HL-60 (cell line): ENCODE measurements at regions not wholly inside any gene's neighbourhood (a gene's known extent, or its start where the extent isn't known, plus 50 kb on each side); places are given as distances from the start of the nearest gene placed in this dataset.

ENCODE experiments used
- DNase-seq, 2 experiments: peaks; one replicate each; pipeline ENCODE4 v3.0.0-alpha.2; 2010 to 2020; ENCODE audit warnings: low read depth in 1 of 2, low spot score in 1 of 2
- H3K27ac ChIP-seq: fragments of 250-450 bp; sonication (Bioruptor Pico); replicated peaks from 2 replicates; pipeline ENCODE4 v1.5.1; 2020; ENCODE audit warnings: mild to moderate bottlenecking, moderate library complexity
- H3K27me3 ChIP-seq: fragments of 250-450 bp; sonication (Bioruptor Pico); 2 replicates; pipeline ENCODE4 v1.5.1; 2021; ENCODE audit warnings: mild to moderate bottlenecking, moderate library complexity; ENCODE audit not compliant: insufficient read depth, poor library complexity, severe bottlenecking
- H3K4me3 ChIP-seq: replicated peaks from 2 replicates; pipeline ENCODE4 v1.5.1; 2011; ENCODE audit warnings: mild to moderate bottlenecking, control low read depth, low read length; ENCODE audit not compliant: insufficient read depth
- CTCF ChIP-seq: IDR thresholded peaks from one replicate; pipeline ENCODE4 v1.5.1; 2011; ENCODE audit warnings: low read length, control low read depth, inconsistent platforms; ENCODE audit not compliant: insufficient read depth
- GABPA ChIP-seq: IDR thresholded peaks from 2 replicates; pipeline ENCODE4 v1.6.1; 2012; ENCODE audit warnings: low read depth
- POLR2AphosphoS5 ChIP-seq: IDR thresholded peaks from 2 replicates; pipeline ENCODE4 v1.6.1; 2012; ENCODE audit warnings: low read depth
- REST ChIP-seq: IDR thresholded peaks from 2 replicates; pipeline ENCODE4 v1.6.1; 2012; ENCODE audit warnings: low read depth; ENCODE audit not compliant: insufficient replicate concordance
- SPI1 ChIP-seq: IDR thresholded peaks from 2 replicates; pipeline ENCODE4 v1.6.1; 2012; ENCODE audit warnings: low read depth, mild to moderate bottlenecking, borderline replicate concordance

- TF ChIP-seq SPI1: no peak
- TF ChIP-seq CTCF: peak; percentile 73
- no peak overlapping the region for H3K4me3 ChIP-seq
- peaks cover 8% of the 10 kb centered on the region for H3K27me3 ChIP-seq
- peak in 1 of 2 experiments; percentile 61 for DNase-seq
- no peak overlapping the region for H3K27ac ChIP-seq
Measured at GRCh38 chr2:9139491-9140443, 66.8 kb upstream of the ASAP2 start.

- no peaks in the 10 kb centered on the region for H3K27me3 ChIP-seq
- no peak overlapping the region for H3K4me3 ChIP-seq
- no peak for DNase-seq
- TF ChIP-seq POLR2AphosphoS5 (no peak), REST (no peak), CTCF (no peak), GABPA (no peak), SPI1 (no peak)
- no peak overlapping the region for H3K27ac ChIP-seq
Measured at GRCh38 chr2:9137379-9138150, 69.0 kb upstream of the ASAP2 start.

- no peak overlapping the region for H3K4me3 ChIP-seq
- no peak for TF ChIP-seq GABPA
- TF ChIP-seq POLR2AphosphoS5: no peak
- no peak for TF ChIP-seq CTCF
- no peak for TF ChIP-seq REST
- TF ChIP-seq SPI1: no peak
- H3K27me3 ChIP-seq: no peaks in the 10 kb centered on the region
- no peak for DNase-seq
- no peak overlapping the region for H3K27ac ChIP-seq
Measured at GRCh38 chr2:9135822-9136558, 70.6 kb upstream of the ASAP2 start.
